NOMO-1 (cell line): ENCODE measurements at regions not wholly inside any gene's neighbourhood (a gene's known extent, or its start where the extent isn't known, plus 50 kb on each side); places are given as distances from the start of the nearest gene placed in this dataset.
"Not testable (repeated sequence)": the region's sequence is repeated elsewhere in the genome, so short reads cannot be mapped to it uniquely, and the experiment has no call there.

ENCODE experiments used
- DNase-seq, 2 experiments: peaks; one replicate each; lab custom pipeline; 2025; ENCODE audit not compliant: unreplicated experiment in 2 of 2; lab: John Stamatoyannopoulos, UW

DNA sequence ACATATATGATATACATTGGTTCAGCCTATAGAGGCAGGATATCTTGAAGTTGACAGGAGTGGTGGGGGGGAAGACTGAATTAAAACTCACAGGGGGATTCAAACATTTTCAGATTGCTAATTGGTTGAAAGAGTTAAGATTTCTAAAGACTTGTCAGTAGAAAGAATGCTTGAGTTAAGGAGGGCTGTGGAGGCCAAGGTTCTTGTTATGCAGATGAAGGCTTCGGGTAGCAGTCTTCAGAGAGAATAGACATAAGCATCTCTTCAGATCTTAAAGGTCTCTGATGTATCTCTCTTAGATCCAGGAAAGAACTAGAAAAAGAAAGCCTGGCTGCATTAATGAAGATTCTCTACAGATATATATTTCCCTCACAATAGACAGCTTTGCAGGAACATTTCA lies 209.8 kb upstream of the SEMA3D start:
- DNase-seq = no peak

DNA sequence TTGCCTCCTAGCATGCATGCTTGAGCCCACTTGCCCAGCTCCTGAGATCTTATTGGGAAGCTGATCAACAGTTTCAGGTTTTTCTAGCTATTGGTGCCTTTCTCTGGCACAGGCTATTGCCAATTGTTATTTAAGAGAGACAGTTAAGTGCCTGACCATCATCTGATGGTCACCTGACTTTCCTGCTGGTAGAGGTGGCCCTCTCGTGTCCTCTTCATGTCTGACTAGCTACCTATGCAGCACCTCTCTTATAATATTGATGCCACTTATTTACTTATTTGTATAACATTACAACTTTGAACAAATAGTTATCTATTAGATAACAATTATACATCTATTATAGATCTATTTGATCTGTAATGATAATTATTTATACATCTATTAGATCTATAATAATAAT lies 205.9 kb upstream of the SEMA3D start:
- DNase-seq = no peak

DNA sequence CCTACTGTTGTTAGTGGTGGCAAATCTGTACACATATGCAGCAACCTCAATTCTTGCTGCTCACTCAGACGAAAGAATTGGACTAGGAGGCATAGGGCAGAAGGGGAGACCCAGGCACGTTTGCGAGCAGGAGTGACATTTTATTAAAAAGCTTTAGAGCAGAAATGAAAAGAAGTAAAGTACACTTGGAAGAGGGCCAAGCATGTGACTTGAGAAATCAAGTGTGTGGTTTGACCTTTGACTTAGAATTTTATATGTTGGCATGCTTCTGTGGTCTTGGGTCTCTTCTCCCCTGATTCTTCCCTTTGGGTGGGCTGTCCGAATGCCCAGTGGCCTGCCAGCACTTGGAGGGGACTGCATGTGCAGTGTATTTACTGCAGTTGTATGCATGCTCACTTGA lies 205.5 kb upstream of the SEMA3D start:
- DNase-seq = no peak

DNA sequence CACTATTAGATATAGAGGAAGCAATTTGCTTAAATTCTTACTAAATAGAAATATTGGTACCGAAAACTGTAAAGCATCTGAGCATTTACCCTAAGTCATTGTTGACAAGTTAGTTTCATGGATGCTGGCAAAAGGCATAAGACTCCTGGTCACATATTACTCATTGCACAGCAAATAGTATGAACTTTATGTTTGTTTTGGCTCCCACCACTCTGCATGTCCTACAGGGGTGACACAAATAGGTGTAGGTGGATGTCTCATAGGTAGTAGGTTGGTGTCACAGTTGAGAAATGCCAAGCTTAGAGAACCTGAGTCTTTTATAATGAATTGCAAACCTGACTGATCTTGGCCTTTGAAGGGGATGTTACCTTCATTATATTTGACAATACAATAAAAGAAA lies 199.6 kb upstream of the SEMA3D start:
- no peak for DNase-seq

DNA sequence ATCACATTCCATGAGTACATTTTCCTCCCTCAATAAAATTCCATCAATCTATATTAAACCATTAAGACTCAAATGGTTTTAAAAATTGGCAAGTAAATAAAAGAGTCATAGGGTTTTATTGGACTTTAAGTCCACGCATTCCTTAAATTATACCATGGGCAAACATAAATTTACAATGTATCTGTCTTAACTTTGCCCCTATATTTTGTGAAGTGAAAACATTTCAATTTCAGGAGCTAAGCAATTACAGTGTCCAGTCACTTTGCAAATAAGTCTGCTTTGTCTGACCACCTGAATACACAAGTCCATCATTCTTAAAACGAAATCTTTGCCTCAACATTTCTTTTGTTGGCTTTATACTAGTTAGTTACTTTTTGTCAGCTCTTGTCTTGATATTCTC lies 197.5 kb upstream of the SEMA3D start:
- DNase-seq = no peak

DNA sequence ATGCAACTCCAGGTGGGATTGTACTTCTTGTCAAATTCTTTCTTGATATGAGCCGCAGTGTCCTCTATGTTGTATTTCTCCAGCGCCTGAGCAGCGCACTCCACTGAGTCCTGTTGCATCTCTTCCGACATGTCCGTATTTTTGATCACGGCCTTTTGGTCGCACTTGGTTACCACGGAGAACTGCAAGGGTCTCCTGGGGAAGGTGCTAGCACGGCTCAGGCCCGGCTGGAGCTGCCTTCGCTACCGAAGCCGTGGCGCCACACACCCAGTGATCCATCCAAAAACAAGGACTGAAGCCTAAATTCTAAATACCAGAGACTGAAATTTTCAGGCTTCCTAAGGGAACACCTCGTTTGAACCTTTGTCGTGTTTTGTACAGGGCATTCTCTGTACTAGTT lies 194.4 kb upstream of the SEMA3D start:
- no peak for DNase-seq

DNA sequence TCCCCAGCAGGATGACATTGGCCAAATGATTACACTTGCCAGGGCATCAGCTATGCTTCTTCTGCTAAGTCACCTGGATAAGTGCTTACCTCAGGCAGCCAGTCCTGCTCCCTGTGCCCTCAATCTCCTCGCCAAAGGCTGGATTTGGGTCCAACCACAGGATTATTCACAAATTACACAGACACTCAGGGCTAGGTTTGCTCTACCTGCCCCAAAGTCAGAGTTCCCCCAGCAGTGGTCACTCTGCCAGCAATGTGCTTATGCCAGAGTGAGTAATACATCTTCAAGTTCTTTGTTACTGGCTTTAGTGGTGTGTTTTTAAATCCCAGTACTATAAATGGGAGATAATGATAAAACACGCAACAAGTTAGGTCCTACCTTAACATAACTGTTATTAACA lies 189.7 kb upstream of the SEMA3D start:
- DNase-seq = no peak

DNA sequence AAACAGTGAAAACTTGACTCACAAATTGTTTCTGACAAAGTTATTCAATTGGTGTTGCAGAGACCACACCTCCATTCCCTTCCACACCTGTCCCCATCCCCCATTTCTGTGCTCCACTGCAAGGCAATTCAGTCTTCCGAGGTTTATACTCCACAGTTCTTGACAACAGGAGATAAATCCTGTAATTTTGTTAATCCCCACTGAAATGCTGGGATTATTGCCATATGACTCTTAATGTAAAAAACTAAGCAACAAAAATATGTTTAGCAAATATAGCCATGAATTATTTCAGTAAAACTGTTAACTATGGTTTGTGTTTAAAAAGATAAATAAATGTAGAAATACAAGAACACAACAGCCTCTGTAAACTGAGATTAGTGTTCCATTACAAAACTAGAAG lies 170.1 kb upstream of the SEMA3D start:
- DNase-seq = no peak

DNA sequence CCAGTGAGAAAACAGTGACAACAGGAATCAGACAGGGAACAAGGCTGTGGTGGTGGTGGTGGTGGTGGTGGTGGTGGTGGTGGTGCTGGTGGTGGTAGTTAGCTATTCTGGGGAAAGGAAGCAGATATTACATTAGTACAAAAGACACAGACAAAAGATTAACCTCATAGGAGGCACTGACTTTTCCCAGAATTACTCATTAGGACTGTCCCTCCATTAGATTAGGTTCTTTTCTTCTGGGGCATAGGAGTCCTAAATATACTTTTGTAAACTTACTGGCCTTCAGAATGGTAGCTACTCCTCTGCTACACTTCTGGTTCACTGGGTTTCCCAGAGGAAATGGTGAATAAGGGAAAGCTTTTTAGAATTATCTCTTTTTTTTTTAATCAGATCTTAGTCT lies 156.6 kb upstream of the SEMA3D start:
- no peak for DNase-seq

DNA sequence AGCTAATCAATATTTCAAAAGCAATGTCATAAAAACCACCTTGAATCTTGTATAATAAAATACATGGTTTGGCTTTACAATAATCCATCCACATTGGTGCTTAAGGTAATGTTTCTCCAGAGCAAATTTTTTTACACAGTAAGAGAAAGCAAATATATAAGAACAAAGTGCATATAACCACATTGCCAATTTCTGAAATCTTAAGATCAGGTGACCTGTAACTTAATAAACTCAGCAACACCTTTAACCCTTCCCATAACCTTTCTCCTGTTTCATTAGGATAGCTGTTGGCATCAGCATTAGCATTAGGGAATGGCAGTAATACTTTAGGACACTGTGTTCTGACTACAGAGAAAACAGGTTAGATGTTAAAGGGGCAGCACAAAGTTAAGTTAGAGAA lies 155.9 kb upstream of the SEMA3D start:
- no peak for DNase-seq

DNA sequence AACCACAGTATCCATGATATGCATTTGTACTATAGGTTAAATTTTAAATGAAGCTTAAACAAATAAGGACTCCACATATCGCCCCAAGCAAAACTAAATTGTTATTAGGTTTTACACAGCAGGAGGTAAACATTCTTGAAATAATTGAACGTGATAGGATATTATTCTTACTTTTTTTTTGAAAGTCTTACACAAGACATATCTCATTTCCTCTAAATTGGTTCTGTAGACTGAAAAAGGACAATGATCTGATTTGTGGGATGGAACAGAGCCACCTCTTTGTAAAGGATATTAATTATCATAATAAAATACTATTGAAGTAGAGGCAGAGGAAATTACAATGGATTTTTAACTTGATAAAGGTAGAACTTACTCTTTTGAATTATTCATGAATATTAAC lies 155.1 kb upstream of the SEMA3D start:
- no peak for DNase-seq

DNA sequence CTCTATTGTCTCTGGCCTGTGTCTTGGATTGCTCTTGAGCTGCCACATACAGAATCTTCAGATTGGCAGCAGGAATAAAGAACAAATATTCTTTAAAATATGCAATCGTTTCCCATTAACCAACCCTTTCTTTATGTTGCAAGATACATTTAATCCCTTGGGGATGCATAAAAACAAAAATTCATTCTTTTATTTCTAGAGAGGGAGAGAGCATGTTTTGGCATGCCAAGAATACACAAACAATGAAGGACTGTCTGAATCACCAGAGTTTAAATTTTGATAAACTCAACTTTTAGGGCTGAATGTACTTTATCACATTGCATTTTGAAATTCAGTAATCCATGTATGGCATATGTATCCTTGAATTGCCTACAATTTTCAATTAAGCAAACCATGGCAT lies 154.3 kb upstream of the SEMA3D start:
- DNase-seq = no peak

DNA sequence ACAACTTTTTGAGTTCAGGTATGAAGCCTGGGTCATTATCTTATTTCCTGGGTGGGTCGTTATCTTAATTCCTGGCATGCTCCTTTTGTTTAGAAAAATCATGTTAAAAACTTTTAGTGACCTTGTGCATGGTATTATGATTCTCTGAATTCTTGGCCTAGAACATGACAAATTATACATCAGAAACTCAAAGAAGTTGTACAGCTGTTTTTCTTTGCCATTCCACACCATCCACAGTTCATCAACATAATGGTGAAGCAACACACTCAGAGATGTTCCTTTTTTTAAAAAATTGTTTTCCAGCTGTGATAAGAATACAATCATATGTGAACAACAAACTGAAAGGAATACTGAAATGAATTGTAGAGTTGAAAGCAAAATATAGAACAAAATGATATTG lies 149.2 kb upstream of the SEMA3D start:
- DNase-seq = no peak

DNA sequence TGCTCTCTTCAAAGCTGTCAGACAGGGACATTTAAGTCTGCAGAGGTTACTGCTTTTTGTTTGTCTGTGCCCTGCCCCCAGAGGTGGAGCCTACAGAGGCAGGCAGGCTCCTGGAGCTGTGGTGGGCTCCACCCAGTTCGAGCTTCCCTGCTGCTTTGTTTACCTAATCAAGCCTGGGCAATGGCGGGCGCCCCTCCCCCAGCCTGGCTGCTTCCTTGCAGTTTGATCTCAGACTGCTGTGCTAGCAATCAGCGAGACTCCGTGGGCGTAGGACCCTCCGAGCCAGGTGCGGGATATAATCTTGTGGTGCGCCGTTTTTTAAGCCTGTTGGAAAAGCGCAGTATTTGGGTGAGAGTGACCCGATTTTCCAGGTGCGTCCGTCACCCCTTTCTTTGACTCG lies 148.3 kb upstream of the SEMA3D start:
- not testable (repeated sequence) for DNase-seq

DNA sequence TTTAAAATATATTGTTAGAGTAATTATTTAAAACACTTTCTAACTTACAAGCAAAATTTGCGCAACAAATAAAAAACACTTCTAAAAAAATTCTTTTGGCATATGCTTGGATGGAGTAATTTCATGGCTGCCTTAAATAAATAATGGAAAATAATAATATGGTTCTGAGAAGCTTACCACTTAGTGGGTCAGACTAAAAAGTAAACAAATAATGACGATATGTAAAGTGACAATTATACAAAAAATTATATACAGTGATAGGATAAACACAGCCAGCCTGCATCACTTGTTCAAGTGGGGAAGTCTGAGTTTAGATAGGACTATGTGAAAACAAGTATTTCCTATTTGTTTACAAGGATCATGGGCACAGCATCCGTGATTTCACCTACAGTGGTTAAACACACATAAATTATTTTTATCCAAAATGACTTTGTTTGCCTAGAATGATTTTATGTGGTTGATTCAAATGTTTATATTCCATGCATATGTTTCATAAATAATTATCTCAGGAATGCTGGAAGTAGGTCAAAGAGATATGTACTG lies 141.7 kb upstream of the SEMA3D start:
- no peak for DNase-seq

DNA sequence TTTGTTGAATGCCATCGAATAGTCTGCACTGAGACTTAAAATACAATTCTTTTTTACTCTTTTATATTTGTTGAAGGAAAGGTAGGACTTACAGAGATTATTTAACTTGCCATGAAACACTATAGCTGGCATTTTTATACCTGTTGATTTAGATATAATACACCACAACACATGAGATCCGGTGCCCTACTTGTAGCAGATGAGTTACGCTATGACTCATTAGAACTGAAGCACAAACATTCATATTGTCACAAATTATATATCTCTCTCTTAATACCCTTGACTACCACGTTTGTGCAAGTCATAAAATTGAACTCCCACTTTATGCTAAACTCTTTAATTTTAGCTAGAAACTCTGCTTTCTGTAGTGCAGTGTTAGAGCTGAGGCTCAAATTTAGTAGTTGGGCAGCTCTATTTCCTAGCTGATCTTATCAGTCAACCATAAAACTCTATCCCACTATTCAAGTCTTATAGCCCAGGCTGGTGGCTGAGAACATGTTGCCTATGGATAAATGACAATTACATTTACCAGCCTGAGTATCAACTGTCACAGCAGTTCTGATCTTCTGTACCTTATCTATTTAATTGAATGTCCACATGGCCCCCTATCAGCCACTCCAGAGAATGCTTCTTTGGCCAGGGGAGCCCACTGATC lies 137.4 kb upstream of the SEMA3D start:
- no peak for DNase-seq

DNA sequence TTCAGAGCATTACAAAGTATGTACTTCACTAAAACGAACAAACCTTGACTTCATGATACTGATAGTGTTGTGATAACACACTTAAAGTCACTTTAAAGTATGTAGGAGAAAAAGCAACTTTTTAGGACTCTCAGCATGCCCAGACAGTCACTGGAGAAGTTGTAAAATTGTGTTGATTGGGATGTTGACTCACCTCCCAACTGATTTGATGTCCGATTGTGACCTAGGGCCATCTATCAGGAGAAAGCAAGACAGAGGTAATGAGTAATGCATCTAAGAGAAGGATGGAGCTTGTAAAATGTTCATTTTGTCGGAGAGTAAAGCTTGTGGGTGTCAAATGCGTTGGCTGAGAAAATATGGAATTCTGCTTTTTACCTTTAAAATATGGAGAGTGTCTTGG lies 135.4 kb upstream of the SEMA3D start:
- no peak for DNase-seq

DNA sequence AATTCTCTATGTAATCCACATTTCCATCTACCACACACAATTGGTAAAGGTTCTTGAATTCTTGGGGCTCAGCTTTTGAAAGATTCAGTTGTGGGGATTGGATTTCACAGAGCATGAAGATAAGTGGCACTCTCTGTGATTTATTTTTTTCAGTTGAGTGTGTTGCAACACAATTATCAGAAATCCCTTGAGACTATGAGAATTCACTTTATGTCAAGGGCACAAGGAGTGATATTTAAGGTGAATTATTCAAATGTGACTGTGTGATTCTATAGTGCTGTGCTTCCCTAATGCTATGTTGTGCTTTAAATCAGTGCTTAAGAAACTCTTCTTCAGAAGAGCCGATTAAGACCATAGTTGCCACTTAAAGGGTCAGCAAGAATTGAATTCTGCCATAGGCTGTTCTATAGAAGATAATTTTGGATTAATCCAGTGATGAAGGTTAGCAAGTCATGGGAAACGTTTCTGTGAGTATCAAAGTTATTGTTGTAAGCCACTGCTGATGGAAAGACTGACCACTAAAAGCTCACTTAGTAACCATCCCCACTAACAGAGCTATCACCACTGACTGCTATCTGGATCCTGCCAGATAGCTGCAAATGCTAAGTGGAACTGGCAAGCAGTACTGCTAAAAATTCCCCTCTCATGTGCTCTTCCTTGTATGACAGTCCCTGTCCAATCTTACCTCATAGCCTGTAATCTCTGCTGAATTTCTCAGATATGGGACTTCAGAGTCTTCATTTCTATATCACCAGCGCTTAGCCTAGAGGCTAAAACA lies 134.0 kb upstream of the SEMA3D start:
- DNase-seq = no peak

DNA sequence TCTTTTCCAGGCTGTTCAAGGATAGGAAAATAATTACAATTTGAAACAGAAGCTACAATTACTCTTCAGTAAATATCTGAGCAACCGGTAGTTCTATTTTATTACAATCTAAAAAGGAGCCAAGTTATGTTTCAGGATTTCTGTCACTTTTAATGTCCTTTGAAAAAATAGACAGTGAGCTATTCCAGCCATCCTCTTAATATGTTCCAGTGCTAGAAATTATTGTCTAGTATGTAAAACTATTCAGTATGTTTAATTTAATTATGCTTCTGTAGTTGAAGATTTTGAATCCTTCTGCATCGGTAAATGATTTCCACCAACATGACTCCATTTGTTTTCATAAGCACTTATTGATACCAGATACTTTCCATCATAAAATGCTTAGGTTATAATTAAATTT lies 129.6 kb upstream of the SEMA3D start:
- no peak for DNase-seq

DNA sequence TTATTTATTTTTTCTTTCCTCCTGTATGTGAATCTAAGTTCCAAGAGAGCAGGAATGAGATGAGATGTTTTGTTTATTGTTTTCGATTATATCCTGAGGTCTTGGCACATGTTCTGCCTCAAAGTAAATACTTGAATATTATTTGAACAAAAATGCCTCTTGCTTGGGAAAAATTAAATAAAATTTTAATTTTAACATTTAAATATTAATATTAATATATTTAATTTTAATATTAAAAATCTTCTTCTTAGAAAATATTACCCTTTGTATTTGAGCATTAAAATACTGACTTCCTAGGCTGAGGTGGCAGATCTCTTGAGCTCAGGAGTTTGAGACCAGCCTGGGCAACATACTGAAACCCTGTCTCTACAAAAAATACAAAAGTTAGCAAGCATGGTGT lies 123.4 kb upstream of the SEMA3D start:
- DNase-seq = no peak

DNA sequence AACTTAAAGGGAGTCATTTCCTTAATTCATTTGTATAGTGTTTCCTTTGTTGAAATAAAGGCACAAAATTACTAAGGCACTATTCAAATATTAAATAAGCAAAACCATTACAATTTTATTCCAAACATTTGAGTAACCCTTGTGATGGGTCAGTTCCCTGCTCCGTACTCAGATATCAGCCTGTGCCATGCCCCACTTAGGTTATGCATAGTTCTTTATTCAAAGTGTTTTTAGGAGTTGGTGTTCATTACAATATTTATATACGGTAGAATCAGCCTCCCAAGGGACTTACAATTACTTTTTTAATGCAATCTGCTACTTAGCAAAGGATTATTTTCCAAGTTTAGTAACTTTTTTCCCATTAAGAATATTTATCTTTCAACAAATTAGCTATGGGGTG lies 119.3 kb upstream of the SEMA3D start:
- no peak for DNase-seq

DNA sequence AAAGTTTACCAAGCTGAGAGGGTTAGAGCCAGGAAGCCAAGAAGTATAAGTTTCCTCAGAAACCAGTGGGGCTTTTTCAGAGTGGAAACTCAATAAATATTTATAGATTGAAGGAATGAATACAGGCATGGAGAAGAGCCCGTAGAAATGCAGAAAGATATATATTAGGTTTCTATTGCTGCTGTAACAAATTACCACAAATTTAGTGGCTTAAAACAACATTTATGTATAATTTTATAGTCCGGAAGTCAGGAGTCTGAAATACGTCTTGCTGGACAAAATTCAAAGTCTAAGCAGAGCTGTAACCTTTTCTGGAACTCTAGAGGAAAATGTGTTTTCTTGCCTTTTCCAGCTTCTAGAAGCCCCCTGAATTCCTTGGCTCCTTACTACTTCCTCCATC lies 107.3 kb upstream of the SEMA3D start:
- DNase-seq = no peak
